IMR-90 (cell line): ENCODE measurements at regions not wholly inside any gene's neighbourhood (a gene's known extent, or its start where the extent isn't known, plus 50 kb on each side); places are given as distances from the start of the nearest gene placed in this dataset.
A peak's percentile ranks its signal among the peaks of the same experiment; 100 is the strongest.

ENCODE experiments used
- ATAC-seq: fragments of 200-7000 bp; cut with Tn5 transposase; 2 replicates; pipeline ENCODE4 v1.9.1; 2020; ENCODE audit warnings: low read depth, mild to moderate bottlenecking, moderate library complexity
- BruUV-seq: library from RNA; stranded (reverse); fragments of 400-500 nt; replicated peaks from 2 replicates; lab custom pipeline; 2021; lab: Mats Ljungman, UMichigan
- CTCF ChIA-PET: fragments of 300-600 bp; formaldehyde crosslinking; extraction: SDS; loops from one replicate; lab custom pipeline; 2021; ENCODE audit warnings: antibody characterized with exemption; lab: Yijun Ruan, JAX
- POLR2A ChIA-PET: fragments of 300-600 bp; sonication (Branson Sonifier 250); formaldehyde crosslinking; loops from one replicate; lab custom pipeline; 2022; ENCODE audit warnings: antibody characterized with exemption; ENCODE audit not compliant: unreplicated experiment; lab: Charles Lee
- DNase-seq: peaks from one replicate; pipeline ENCODE4 v3.0.0; 2013
- H2AFZ ChIP-seq: replicated peaks from 2 replicates; pipeline ENCODE3; 2013; ENCODE audit warnings: low read length, mild to moderate bottlenecking; ENCODE audit not compliant: poor library complexity
- H2AK5ac ChIP-seq: 2 replicates; pipeline ENCODE4 v1.6.1; 2013; ENCODE audit warnings: low read depth, low read length, inconsistent platforms
- H2AK9ac ChIP-seq: replicated peaks from 2 replicates; pipeline ENCODE3; 2013; ENCODE audit warnings: mild to moderate bottlenecking, low read depth, low read length, moderate library complexity; ENCODE audit not compliant: poor library complexity
- H2BK120ac ChIP-seq: 2 replicates; pipeline ENCODE4 v1.6.1; 2013; ENCODE audit warnings: low read depth, low read length, inconsistent platforms
- H2BK15ac ChIP-seq: 3 replicates; pipeline ENCODE4 v1.6.1; 2013; ENCODE audit warnings: low read depth, low read length, inconsistent platforms
- H2BK20ac ChIP-seq: 2 replicates; pipeline ENCODE4 v1.6.1; 2013; ENCODE audit warnings: low read depth, mild to moderate bottlenecking, inconsistent platforms, low read length, moderate library complexity
- H2BK5ac ChIP-seq: 2 replicates; pipeline ENCODE4 v1.6.1; 2013; ENCODE audit warnings: mild to moderate bottlenecking, low read depth, low read length, inconsistent platforms; ENCODE audit not compliant: poor library complexity, severe bottlenecking
- H3K14ac ChIP-seq: replicated peaks from 2 replicates; pipeline ENCODE4 v1.6.1; 2013; ENCODE audit warnings: low read depth, low read length, inconsistent platforms
- H3K18ac ChIP-seq: 2 replicates; pipeline ENCODE4 v1.6.1; 2013; ENCODE audit warnings: low read depth, low read length, control low read depth
- H3K23ac ChIP-seq: 2 replicates; pipeline ENCODE4 v1.6.1; 2013; ENCODE audit warnings: low read depth, low read length, inconsistent platforms
- H3K27ac ChIP-seq: 2 replicates; pipeline ENCODE4 v1.5.1; 2013; ENCODE audit warnings: mild to moderate bottlenecking, control low read depth, low read length; ENCODE audit not compliant: insufficient read depth
- H3K27me3 ChIP-seq: 2 replicates; pipeline ENCODE4 v1.6.1; 2013; ENCODE audit warnings: low read length; ENCODE audit not compliant: control insufficient read depth, insufficient read depth
- H3K36me3 ChIP-seq: 2 replicates; pipeline ENCODE4 v1.6.1; 2013; ENCODE audit warnings: low read length, mixed read lengths; ENCODE audit not compliant: control insufficient read depth, insufficient read depth
- H3K4ac ChIP-seq: 2 replicates; pipeline ENCODE4 v1.6.1; 2013; ENCODE audit warnings: low read depth, low read length, inconsistent platforms
- H3K4me1 ChIP-seq: 2 replicates; pipeline ENCODE4 v1.6.1; 2013; ENCODE audit warnings: low read length, mixed read lengths; ENCODE audit not compliant: control insufficient read depth, insufficient read depth
- H3K4me2 ChIP-seq: 2 replicates; pipeline ENCODE4 v1.6.1; 2013; ENCODE audit warnings: low read depth, mild to moderate bottlenecking, control low read depth, low read length, moderate library complexity
- H3K4me3 ChIP-seq: 2 replicates; pipeline ENCODE4 v1.5.1; 2013; ENCODE audit warnings: low read depth, mild to moderate bottlenecking, control low read depth, low read length, moderate library complexity; ENCODE audit not compliant: insufficient read depth
- H3K56ac ChIP-seq: 2 replicates; pipeline ENCODE4 v1.6.1; 2013; ENCODE audit warnings: low read length, inconsistent platforms; ENCODE audit not compliant: insufficient read depth; ENCODE audit errors: extremely low read depth
- H3K79me1 ChIP-seq, 2 experiments: 2 replicates each; pipeline ENCODE4 v1.6.1; 2013; ENCODE audit warnings: low read length in 2 of 2, inconsistent platforms in 1 of 2, low read depth in 1 of 2
- H3K9ac ChIP-seq: 2 replicates; pipeline ENCODE4 v1.6.1; 2013; ENCODE audit warnings: low read depth, low read length, control low read depth
- H3K9me1 ChIP-seq: 2 replicates; pipeline ENCODE4 v1.6.1; 2013; ENCODE audit warnings: low read length, inconsistent platforms; ENCODE audit not compliant: insufficient read depth
- H3K9me3 ChIP-seq: 2 replicates; pipeline ENCODE4 v1.6.1; 2013; ENCODE audit warnings: low read length; ENCODE audit not compliant: control insufficient read depth, insufficient read depth
- H4K20me1 ChIP-seq: 2 replicates; pipeline ENCODE4 v1.6.1; 2013; ENCODE audit warnings: low read length, inconsistent platforms; ENCODE audit not compliant: insufficient read depth
- H4K5ac ChIP-seq: 2 replicates; pipeline ENCODE4 v1.6.1; 2013; ENCODE audit warnings: mild to moderate bottlenecking, low read depth, low read length, control low read depth
- H4K8ac ChIP-seq, 2 experiments: 2 replicates each; pipeline ENCODE4 v1.6.1; 2013; ENCODE audit warnings: low read depth in 2 of 2, low read length in 2 of 2, control low read depth in 1 of 2, inconsistent platforms in 1 of 2
- H4K91ac ChIP-seq: 2 replicates; pipeline ENCODE4 v1.6.1; 2013; ENCODE audit warnings: low read depth, low read length, inconsistent platforms; ENCODE audit not compliant: insufficient read depth
- CEBPB ChIP-seq: IDR thresholded peaks from 2 replicates; pipeline ENCODE4 v1.6.1; 2012; ENCODE audit warnings: low read depth, low read length, improper control_type of control experiment
- CHD1 ChIP-seq: IDR thresholded peaks from 2 replicates; pipeline ENCODE4 v1.6.1; 2012; ENCODE audit warnings: low read depth, low read length, improper control_type of control experiment
- FOS ChIP-seq: fragments of 150-350 bp; IDR thresholded peaks from 2 replicates; pipeline ENCODE4 v1.6.1; 2016; ENCODE audit warnings: low read depth, low read length
- WGBS, 2 experiments: methylation state at CpG; one replicate each; pipeline versions ENCODE4 v1.1.5 to v1.1.7; 2013; ENCODE audit warnings: missing lambda C conversion rate in 2 of 2; ENCODE audit not compliant: insufficient read length in 1 of 2; ENCODE audit errors: extremely low coverage in 2 of 2; 5-methylcytosine and 5-hydroxymethylcytosine counted together
- dilution Hi-C: fragments of 300-500 bp; cut with HindIII; formaldehyde crosslinking; loops from one replicate; pipeline ENCODE4 v1.14.3; 2018; ENCODE audit warnings: low sequenced_read_pairs; ENCODE audit not compliant: unreplicated experiment
- in situ Hi-C: fragments of 300-500 bp; cut with MboI; formaldehyde crosslinking; loops from 3 replicates; pipeline ENCODE4 v1.14.3; 2019; ENCODE audit warnings: low sequenced_read_pairs, inconsistent platforms, mixed read lengths
- intact Hi-C: fragments of 100-400 bp; cut with micrococcal nuclease; formaldehyde crosslinking; loops from 2 replicates; pipeline ENCODE4 v1.10.0; 2022

DNA sequence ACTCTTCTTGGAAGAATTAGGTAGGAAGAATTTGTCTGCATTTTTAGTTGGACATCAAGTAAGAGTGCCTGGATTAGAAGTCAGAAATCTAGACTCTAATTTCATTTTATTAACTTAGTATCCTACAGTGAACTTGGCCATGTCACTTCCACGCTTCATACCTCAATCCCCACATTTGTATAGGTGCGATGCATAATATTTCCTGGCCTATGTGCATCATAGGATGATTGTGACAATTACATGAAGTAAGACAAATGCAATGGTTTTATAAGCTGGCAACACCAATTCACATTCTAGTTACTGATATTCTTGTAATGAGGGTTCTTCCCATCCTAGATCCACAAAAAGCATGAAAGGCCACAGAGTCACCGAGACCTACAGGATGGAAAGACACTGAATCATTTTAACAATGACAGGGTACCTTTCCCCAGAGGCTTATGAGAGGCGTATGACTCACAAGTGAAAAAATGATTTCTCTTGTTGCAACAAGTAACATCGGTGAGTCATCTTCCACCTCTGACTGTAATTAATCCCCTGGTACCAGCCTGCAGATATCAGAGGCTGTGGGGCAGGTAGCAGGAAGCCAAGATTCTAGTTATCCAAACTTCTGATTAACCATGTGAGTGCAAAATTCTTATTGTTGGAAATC, 56.0 kb upstream of the OR5AK2 start:
- BruUV-seq: no TSS peak
- ChIA-PET CTCF (no interaction called here), POLR2A (no interaction called here)
- intact Hi-C loops (no loop called here), in situ Hi-C loops (no loop called here), dilution Hi-C loops (no loop called here)
- H3K18ac ChIP-seq: no peak overlapping the region
- no peaks in the 10 kb centered on the region for H3K4me1 ChIP-seq
- no peak overlapping the region for H2BK20ac ChIP-seq
- H2BK15ac ChIP-seq: no peak overlapping the region
- no peak overlapping the region for H3K9ac ChIP-seq
- no peaks in the 10 kb centered on the region for H4K20me1 ChIP-seq
- H2BK120ac ChIP-seq: no peak overlapping the region
- no peak overlapping the region for H4K91ac ChIP-seq
- no peaks in the 10 kb centered on the region for H3K79me1 ChIP-seq
- H3K4ac ChIP-seq: no peak overlapping the region
- H2BK5ac ChIP-seq: no peak overlapping the region
- no peak overlapping the region for H3K4me2 ChIP-seq
- H3K4me3 ChIP-seq: no peak overlapping the region
- H2AFZ ChIP-seq: no peak overlapping the region
- H3K56ac ChIP-seq: no peak overlapping the region
- no peak for ATAC-seq
- no peaks in the 10 kb centered on the region for H3K9me3 ChIP-seq
- H3K27ac ChIP-seq: no peak overlapping the region
- no peak overlapping the region for H4K8ac ChIP-seq
- no peaks in the 10 kb centered on the region for H3K27me3 ChIP-seq
- H4K5ac ChIP-seq: no peak overlapping the region
- H3K9me1 ChIP-seq: no peaks in the 10 kb centered on the region
- H3K23ac ChIP-seq: no peak overlapping the region
- H2AK5ac ChIP-seq: no peak overlapping the region
- no peak overlapping the region for H3K14ac ChIP-seq
- TF ChIP-seq CHD1 (no peak), FOS (peak; percentile 55; the same call in 1 of the 2 replicates), CEBPB (peak; percentile 10; the same call in 1 of the 2 replicates)
- DNase-seq: peak; percentile 28
- no peak overlapping the region for H2AK9ac ChIP-seq
- H3K36me3 ChIP-seq: no peaks in the 10 kb centered on the region
- WGBS, 2 experiments: 60% methylated on average over 2 of the region's 5 CpGs; no CpG with 5 or more reads in 1 of the 2 experiments
